A673 (cell line): ENCODE measurements at regions not wholly inside any gene's neighbourhood (a gene's known extent, or its start where the extent isn't known, plus 50 kb on each side); places are given as distances from the start of the nearest gene placed in this dataset.

Experiments used
- EZH2 ChIP-seq: fragments of 200-600 bp; sonication (generic); IDR thresholded peaks from 2 replicates; pipeline ENCODE4 v1.6.1; 2017; ENCODE audit warnings: borderline replicate concordance, low read depth, mild to moderate bottlenecking, mixed read lengths, antibody characterized with exemption, low read length; ENCODE audit not compliant: poor library complexity, severe bottlenecking
- TF ChIP-seq, protein P1 (sequence below): fragments of 300-800, 200-600 bp; sonication (generic); conservative IDR thresholded peaks from 2 replicates; pipeline ENCODE4 v1.5.1; 2017; ENCODE audit warnings: low read depth, mild to moderate bottlenecking, antibody characterized with exemption, low read length, moderate library complexity, mixed read lengths

DNA sequence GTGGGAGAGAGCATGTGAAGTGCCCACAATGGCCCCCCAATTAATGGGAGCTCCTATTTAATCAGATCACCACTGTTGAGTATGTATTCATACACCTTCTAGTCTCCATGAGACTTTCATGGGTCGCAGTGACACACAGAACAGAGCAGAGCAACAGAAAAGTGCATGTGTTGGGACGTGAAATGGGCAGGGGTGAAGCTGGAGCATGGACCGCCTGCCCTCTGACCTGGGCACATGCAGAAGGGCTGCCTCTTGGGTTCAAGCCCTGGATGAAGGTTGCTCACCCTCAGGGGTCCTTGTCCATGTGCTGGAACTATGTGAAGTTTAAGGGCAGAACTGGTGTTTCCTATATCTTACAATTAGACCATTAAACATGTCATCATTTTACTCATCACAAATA, 106.0 kb upstream of the PHACTR3 start:
- TF ChIP-seq, protein P1, sequence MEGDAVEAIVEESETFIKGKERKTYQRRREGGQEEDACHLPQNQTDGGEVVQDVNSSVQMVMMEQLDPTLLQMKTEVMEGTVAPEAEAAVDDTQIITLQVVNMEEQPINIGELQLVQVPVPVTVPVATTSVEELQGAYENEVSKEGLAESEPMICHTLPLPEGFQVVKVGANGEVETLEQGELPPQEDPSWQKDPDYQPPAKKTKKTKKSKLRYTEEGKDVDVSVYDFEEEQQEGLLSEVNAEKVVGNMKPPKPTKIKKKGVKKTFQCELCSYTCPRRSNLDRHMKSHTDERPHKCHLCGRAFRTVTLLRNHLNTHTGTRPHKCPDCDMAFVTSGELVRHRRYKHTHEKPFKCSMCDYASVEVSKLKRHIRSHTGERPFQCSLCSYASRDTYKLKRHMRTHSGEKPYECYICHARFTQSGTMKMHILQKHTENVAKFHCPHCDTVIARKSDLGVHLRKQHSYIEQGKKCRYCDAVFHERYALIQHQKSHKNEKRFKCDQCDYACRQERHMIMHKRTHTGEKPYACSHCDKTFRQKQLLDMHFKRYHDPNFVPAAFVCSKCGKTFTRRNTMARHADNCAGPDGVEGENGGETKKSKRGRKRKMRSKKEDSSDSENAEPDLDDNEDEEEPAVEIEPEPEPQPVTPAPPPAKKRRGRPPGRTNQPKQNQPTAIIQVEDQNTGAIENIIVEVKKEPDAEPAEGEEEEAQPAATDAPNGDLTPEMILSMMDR: no peak
- TF ChIP-seq EZH2: no peak
